ENCODE measurements at regions not wholly inside any gene's neighbourhood (a gene's known extent, or its start where the extent isn't known, plus 50 kb on each side); places are given as distances from the start of the nearest gene placed in this dataset.

- H3K4me3 ChIP-seq (ENCODE audit: low read depth, low read length) = no peak overlapping the region
- no peak for DNase-seq (ENCODE audit: low read depth, low spot score)
- in situ Hi-C loops (cut with HindIII; ENCODE audit: low sequenced_read_pairs) = no loop called here
- TF ChIP-seq CTCF (IDR thresholded peaks at IDR 0.05; ENCODE audit: low read depth, low read length) = no peak
Measured at GRCh38 chr4:78689700-78690323, 86.3 kb upstream of the BMP2K start.

GRCh38 chr4:78691334-78691754 is 84.8 kb upstream of the BMP2K start:
- no peak for TF ChIP-seq CTCF (IDR thresholded peaks at IDR 0.05; ENCODE audit: low read depth, low read length)
- H3K4me3 ChIP-seq (ENCODE audit: low read depth, low read length) = no peak overlapping the region
- in situ Hi-C loops (cut with HindIII; ENCODE audit: low sequenced_read_pairs) = no loop called here
- no peak for DNase-seq (ENCODE audit: low read depth, low spot score)

- no peak overlapping the region for H3K4me3 ChIP-seq (ENCODE audit: low read depth, low read length)
- in situ Hi-C loops (cut with HindIII; ENCODE audit: low sequenced_read_pairs) = no loop called here
- TF ChIP-seq CTCF (IDR thresholded peaks at IDR 0.05; ENCODE audit: low read depth, low read length) = no peak
- no peak for DNase-seq (ENCODE audit: low read depth, low spot score)
Measured at GRCh38 chr4:78691971-78692821, 84.0 kb upstream of the BMP2K start.

- no peak for TF ChIP-seq CTCF (IDR thresholded peaks at IDR 0.05; ENCODE audit: low read depth, low read length)
- in situ Hi-C loops (cut with HindIII; ENCODE audit: low sequenced_read_pairs) = no loop called here
- no peak for DNase-seq (ENCODE audit: low read depth, low spot score)
- H3K4me3 ChIP-seq (ENCODE audit: low read depth, low read length) = no peak overlapping the region
Measured at GRCh38 chr4:78692822-78693170, 83.4 kb upstream of the BMP2K start.

- H3K4me3 ChIP-seq (ENCODE audit: low read depth, low read length) = no peak overlapping the region
- no peak for TF ChIP-seq CTCF (IDR thresholded peaks at IDR 0.05; ENCODE audit: low read depth, low read length)
- in situ Hi-C loops (cut with HindIII; ENCODE audit: low sequenced_read_pairs) = no loop called here
- DNase-seq (ENCODE audit: low read depth, low spot score) = no peak
Measured at GRCh38 chr4:78693777-78694456, 82.2 kb upstream of the BMP2K start.

- DNase-seq (ENCODE audit: low read depth, low spot score) = no peak
- TF ChIP-seq CTCF (IDR thresholded peaks at IDR 0.05; ENCODE audit: low read depth, low read length) = no peak
- no peak overlapping the region for H3K4me3 ChIP-seq (ENCODE audit: low read depth, low read length)
- in situ Hi-C loops (cut with HindIII; ENCODE audit: low sequenced_read_pairs) = no loop called here
Measured at GRCh38 chr4:78694457-78694787, 81.7 kb upstream of the BMP2K start.
